HG03066 (cell line): ENCODE measurements at regions not wholly inside any gene's neighbourhood (a gene's known extent, or its start where the extent isn't known, plus 50 kb on each side); places are given as distances from the start of the nearest gene placed in this dataset.
"Not testable (repeated sequence)": the region's sequence is repeated elsewhere in the genome, so short reads cannot be mapped to it uniquely, and the experiment has no call there.

ENCODE experiments used
- ATAC-seq: cut with Tn5 transposase; IDR thresholded peaks from one replicate; pipeline ENCODE4 v1.9.1; 2021; ENCODE audit warnings: low read depth; ENCODE audit not compliant: unreplicated experiment

DNA sequence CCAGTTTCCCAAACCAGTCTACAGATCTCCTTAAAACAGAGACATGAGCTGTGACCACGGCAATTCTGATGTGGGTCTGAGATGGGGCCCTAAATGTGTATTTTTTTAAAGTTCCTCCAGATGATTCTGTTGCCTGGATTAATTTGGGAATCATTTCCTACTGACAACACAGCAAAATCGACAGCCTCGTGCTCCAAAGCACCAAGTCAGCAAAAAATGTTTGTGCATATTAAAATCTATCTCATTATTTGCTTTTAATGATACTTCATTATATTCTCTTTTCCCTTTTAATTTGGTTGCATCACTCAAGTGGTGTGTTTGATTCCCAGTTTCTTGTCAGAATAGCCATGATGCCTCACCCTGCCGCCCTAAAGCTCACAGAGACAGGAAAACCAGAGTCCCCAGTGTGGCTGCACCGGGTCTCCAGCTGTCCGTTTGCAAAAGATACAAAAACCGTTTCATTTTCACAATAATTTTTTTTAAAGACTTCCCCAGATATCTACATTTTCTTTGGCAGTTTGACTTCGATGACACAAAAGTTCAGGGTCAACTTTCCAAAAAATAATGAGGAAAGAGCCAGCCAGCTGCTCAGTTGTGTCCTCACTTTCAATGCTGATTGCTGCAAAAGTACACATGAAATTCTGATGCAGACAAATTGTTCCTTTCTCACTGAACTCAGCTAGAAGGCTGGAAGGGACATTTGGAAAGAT lies 443.2 kb upstream of the ID2 start:
- ATAC-seq = no peak

DNA sequence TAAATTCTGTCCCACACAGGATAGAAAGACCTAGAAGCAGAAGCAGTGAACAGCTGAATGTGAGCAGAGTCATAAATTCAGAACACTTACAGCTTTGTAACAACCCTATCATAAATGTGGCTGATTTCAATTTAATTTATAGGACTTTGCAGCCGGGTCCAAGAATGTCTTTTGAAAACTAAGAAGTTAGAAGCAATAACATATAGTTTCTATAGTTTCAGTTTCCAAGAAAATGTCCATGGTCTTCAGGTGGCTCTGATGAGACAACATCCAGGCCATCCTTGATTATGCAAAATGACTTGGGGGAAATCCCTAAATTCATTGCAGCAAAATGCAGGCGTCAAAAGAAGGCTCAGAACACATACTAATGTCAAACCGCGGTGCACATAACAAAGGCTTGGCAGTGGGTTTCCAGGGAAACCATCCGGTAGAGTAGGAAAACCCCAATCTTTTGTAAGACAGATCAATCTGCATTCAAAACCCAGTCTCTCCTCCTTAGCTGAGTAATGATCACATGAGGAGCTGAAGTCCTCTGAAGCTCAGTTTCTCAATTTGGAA lies 442.2 kb upstream of the ID2 start:
- no peak for ATAC-seq

DNA sequence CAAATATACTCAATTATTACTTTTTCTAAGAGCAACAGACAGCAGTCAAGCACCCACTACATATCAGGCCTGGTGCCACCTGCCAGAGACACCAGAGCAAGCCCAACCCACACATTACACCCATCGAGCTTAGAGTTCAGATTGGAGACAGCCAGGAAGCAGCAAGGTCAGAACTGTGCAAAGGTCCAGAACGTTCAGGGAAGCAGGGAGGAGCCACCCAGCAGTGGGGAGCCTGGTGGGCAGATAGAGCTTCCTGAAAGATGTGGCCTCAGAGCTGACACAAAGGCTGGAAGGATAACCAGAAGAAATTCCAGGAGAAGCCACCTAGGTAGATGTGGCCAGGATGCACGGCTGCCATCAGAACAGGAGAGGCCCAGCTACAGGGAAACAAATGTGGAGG lies 440.5 kb upstream of the ID2 start:
- no peak for ATAC-seq

DNA sequence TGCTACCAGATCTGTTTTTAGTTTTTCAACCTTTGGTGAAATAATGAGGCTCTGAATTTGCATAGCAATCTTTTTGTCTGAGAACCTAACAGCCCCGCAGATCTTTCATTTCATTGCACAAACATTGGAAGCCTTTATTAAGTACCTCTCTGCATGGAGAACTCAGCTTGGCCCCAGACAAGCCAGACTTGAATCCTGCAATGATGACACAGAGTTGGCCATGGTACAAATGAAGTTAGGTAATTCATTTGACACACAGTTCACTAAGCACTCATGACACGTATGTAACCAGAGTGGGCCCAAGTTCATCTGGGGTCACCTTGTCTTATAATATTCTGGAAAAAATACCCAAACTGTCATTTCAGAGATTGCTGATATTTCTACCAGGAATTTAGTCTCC lies 439.1 kb upstream of the ID2 start:
- ATAC-seq = no peak

DNA sequence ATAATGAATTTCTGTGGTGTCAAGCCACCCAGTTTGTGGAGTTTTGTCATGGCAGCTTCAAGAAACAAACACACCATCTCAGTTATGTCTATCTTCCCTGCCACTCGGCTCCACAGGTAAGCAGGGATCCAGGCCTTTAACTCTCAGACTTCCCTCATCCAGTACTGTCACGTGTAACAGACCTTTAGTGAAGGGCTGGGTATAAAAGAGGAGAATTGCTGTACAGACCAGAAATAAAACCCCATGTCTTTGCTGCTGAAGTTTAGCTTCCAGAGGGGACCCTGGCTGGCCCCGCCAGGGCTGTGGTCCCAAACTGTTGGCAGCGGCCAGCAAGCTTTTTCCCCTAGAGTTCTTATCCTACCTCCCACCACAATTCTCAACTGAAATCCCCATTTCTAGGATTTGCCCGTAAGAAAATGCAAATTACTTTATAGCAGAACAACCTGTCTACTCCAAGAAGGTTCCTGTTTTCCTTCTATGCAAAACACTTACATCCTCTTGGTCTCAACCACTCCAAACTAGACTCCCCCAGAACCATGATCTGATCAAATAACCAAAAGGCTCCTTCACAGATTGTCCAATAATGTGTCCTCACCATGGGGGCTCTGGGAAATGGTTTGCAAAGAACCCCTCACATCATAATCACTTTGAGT lies 438.0 kb upstream of the ID2 start:
- no peak for ATAC-seq

DNA sequence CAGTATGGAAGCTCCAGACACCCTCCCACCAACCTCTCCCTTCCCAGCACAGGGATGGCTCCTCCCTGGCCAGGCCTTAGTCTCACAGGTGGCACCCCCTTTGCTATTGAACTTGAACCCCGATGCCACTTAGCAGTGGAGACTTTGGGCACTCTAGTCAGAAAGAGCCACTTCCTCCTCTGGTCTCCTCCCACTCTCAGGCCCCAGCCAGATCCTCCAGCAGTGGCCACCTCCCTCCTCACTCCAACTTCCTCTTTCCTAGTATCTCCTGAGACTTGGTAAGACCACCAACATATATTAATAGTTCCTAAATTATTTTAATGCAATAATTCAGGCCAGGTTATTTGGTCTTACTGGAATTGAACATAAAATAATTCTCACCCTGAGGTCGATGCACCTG lies 437.2 kb upstream of the ID2 start:
- ATAC-seq = no peak

GRCh38 chr2:8246137-8246536 lies 435.7 kb upstream of the ID2 start:
- no peak for ATAC-seq

- ATAC-seq = no peak
Measured at GRCh38 chr2:8247905-8248622, 433.8 kb upstream of the ID2 start.

GRCh38 chr2:8248623-8248957 lies 433.3 kb upstream of the ID2 start:
- no peak for ATAC-seq

DNA sequence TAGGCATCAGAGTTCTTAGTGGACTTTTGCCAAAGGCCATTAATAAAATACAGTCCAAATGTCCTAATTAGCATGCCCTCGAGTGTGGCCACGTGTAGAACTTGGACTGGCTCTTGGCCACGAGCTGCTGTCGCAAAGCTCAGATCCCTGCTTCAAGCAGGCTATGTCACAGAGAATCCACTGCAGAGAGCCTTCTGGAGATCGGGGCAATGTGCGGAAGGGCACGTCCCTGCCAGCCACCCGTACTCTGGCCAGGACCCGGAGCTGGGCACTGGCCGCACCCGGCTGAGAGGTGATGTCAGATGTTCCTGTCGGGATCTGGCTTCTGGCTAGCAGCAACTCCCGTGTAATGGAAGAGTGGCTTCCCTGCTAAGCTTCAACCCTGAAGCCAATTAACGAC lies 432.7 kb upstream of the ID2 start:
- ATAC-seq = no peak

DNA sequence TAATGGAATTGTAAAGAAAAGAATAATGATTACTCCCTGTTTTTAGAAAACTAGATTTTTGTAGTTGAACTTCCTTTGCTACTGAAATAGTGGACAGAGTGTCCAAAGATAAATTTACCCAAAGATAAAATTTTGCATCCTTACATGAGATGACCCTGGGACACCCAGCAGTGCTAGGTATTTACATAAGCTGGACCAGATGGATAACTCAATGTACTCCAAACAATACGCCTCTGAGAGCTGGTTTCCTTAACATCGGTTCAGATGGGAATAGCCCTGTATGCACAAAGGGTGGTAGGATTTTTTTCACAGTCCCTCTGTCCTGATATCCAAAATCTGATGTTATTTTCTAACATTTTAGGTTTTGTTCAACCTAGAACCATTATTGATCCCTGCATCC lies 432.1 kb upstream of the ID2 start:
- no peak for ATAC-seq

DNA sequence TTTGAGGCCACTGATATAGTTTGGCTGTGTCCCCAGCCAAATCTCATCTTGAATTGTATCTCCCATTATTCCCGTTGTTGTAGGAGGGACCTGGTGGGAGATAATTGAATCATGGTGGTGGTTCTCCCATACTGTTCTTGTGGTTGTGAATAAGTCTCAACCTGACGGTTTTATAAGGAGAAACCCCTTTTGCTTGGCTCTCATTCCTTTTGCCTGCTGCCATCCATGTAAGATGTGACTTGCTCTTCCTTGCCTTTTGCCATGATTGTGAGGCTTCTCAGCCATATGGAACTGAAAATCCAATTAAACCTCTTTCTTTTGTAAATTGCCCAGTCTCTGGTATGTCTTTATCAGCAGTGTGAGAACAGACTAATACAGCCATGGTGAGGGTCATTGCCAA lies 431.6 kb upstream of the ID2 start:
- not testable (repeated sequence) for ATAC-seq

- no peak for ATAC-seq
Measured at GRCh38 chr2:8251291-8251690, 430.6 kb upstream of the ID2 start.

DNA sequence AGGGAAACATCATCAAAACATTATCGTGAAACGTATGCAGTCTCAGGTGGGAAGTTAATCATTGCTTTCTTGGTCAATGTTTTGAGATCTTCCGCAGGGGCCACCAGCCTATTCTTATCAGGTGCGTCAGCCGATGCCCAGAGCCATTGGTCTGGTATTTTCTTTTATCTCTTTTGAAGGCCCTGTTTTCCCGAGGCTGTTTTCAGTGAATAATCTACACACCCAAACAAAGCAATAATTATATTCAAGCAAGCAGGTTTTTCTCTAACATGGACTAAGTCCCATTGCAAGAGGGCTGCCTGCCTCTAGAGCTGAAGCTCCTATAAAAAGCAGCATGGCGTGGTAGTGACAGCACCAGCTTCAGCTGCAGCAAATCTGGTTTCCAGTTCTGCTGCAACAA lies 430.0 kb upstream of the ID2 start:
- no peak for ATAC-seq

DNA sequence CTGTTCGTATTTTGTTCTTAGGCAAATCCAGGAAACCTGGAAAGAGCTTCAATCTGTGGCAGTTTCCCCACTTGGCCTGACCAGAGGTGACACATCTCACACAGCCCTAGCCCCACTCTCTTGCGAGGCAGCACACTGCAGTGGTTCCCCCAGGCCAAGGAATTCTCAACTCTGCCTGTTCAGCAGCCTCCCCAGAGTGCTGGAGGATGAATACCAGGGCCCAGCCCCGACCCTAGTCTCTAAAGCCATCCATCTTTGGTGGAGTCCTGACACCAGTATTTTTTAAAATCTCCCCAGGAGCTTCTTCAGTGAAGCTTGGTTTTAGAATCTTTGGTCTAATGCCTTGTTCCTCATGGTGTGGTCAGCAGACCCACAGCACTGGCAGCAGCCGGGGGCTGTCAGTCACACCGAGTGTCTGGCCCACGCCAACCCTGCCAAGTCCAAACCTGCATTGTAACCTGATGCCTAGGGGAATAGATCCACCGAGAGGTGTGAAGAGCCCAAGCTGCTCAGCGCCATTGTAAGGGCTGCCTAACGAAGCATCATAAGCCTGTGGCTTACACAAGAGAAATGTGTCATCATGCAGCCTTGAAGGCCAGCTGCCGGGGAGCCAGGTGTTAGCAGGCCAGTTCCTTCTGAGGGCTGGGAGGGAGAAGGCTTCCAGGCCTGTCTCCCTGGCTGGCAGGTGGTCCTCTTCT lies 428.7 kb upstream of the ID2 start:
- peak; percentile 81 for ATAC-seq

DNA sequence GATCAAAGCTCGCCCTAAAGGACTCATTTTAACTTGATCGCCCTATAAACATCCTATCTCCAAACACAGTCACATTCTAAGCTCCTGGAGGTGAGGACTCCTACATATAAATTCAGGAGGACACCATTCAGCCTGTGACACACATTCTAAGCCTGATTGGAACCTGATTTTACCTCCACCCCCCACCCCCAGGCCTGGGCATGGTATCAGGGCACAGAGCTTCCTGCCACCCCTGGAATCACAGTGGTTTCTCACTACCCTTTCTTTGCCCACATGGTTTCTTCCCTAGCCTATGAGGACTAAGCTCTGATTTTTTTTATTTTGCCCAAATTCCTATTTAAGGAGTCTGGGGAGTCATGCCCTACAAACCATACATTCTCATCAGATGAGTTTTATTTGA lies 428.1 kb upstream of the ID2 start:
- ATAC-seq = no peak

DNA sequence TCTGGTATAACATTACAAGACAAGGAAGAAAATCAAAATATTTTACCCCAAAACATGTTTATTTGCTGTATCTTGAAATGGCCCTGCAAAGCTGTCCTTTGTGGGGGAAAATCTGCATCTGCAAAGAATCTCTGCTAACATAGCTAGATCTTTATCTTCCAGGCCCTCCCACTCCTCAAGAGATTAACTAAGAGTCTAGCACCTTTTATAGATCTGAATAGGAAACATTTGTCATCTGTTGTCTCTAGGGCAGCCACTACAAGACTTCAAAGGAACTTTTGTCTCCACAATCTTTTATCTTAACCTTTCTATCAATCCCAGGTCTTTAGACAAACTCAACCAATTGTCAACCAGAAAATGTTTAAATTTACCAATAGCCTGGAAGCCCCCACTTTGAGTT lies 427.6 kb upstream of the ID2 start:
- not testable (repeated sequence) for ATAC-seq

DNA sequence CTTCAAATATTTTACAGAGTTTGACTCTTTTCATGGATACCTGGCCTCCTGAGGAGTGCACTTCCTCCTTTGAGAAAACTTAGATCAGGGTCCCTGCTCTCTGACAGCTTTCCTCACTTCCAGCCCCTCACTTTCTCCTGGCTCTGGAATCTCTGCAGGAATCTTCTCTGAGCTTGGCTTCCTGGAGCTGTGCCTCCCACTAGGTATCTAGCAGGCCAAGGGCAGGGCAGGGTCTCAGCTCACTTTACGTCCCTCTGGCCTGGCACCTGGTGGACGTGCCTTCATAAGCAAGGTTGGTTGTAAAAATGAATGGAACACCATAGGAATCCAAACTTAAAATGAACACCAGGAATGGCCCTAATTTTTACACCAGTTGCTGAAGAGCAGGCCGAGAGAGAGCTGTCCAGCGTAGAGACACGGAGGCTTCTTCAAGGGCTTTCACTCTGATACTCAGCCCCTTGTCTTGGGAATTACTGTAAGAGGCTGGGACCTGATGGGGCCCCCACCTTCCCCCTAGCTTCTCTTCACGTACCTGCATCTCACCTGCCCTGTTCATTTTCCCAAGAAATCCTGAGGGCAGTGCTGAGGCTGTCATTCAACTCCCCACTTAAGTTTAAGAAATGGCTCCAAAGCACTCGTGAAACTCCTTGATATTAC lies 426.9 kb upstream of the ID2 start:
- ATAC-seq = no peak

- no peak for ATAC-seq
Measured at GRCh38 chr2:8255448-8255800, 426.4 kb upstream of the ID2 start.

- no peak for ATAC-seq
Measured at GRCh38 chr2:8256905-8257304, 425.0 kb upstream of the ID2 start.

DNA sequence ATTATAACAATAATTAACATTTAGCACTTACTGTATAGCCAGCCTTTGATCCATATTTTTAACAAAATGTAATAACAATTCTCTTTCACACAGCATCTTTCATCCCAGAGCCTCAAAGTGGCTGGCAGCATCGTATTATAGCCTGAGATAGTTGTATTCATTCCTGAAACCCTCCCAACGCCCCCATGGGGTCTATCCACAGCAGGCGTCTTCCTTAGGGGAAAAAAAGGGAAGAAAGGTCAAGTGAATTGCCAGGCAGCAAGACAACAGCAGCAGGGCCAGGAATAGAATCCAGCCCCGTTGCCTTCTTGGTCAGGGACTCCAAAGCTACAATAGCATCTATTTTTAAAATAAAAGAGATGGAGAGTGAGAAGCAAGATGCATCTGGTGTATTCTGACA lies 424.4 kb upstream of the ID2 start:
- ATAC-seq = no peak
